AML-193 (cell line): ENCODE measurements at regions not wholly inside any gene's neighbourhood (a gene's known extent, or its start where the extent isn't known, plus 50 kb on each side); places are given as distances from the start of the nearest gene placed in this dataset.

Experiments used
- DNase-seq, 2 experiments: peaks; one replicate each; lab custom pipeline; 2025; lab: John Stamatoyannopoulos, UW

DNA sequence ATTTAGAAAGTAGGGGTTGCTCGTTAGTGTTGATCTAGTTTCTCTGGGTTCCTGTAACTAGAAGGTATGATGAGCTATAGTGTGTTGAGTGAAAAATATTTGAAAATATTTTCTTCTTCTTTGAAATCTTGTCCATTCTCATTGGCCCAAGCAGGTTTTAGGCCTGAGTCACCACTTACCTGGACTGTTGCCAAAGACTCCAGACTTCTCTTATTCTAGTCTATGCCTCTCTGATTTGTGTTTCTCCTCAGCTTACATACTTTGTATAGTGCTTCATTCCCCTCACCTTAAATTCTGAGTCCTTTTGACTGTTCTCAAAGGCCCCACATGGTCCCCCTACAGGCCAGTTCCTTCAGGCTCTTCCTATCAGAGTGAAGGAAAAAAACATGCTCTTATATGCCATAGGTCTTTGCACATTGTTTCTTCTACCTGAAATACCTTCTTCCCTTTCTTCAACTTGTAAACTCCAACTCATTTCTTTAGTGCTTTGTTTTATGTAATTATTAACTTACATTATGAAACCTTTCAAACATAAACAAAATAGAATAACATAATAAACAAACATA lies 258.2 kb downstream of the PPP1R2C start:
- DNase-seq = no peak

DNA sequence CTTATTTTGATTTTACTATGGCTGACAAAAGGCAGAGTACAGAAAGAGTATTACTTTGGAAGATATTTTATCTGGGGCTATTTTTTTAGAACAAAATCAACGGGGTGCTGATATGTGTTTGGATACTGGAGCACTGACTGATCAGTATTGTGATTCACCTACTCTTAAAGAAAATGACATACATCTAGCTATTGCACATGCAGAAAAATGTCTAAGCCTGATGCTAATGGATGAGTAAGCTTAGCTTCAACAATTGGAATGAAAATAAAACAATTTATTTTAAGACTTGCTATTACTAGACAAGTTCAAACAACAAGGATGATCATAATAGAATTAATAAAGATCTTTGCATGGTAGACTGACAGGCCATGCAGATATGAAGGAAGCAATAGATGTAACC lies 262.0 kb downstream of the PPP1R2C start:
- no peak for DNase-seq

DNA sequence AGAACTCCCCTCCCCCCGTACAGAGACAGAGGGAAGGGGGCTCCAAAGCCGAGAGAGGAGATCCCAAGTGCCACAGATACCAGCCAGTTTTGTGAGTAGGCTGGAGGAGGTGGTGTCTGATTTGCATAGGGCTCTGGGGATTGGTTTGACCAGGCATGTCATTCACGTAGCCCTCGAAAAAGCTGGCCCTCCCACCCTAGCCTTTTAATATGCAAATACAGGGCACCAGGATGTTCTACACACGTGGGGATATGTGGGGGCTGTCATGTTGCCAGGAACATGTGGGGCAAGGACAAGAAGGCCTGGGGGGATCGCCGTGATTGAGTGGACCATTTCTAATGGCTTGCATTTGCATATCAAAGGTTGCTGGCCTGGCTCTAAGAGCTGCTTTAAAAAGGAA lies 272.9 kb downstream of the PPP1R2C start:
- no peak for DNase-seq

DNA sequence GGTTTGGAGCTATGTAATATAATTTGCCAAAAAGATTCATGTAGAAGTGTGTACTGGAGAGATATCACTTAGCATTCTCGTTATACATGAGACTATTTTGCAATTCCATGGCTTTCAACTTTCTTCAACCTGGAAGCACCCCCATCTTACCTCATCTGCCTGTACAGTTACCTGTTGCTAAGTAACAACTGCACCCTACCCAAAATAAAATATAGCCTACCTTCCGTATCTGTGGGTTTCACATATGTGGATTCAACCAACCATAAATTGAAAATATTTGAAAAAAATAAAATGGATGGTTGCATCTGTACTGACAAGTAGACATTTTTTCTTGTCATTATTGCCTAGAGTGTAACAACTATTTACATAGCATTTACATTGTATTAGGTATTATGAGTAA lies 278.3 kb downstream of the PPP1R2C start:
- no peak for DNase-seq

DNA sequence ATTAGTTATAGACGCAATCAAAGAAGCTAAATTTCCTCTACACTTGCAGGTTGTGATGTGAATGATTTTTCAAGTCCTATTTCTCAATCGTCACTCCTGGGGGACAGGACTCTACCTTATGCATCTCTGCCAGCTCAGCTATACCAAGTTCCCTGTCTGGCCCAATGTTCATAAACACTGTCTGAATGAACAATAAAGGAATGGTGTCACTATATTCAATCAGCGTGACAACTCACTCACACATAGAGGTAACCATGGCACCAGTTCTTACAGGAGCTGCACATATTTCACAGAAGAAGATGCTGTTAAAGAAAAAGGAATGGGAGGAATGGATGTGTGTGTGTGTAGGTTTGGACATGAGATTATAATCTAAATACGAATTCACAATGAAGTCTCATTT lies 280.6 kb downstream of the PPP1R2C start:
- no peak for DNase-seq

DNA sequence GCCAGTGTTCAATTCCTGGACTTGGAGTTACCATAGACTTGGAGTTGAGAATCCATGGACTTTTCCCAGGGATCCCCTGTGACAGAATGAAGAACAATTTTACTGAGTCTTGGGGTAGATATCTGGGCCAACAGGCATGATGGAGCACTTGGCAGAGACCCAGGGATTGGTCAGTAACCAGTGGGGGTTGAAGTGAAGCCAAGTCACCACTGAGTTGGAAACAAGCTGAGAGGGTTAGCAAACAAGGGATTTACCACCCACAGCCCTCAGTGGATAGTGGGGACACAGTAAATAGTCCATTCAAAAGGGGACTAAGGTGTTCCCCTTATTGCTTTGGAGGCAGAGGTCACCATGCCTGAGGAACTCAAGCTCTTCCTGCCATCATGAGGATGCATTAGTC lies 281.7 kb downstream of the PPP1R2C start:
- DNase-seq = no peak

DNA sequence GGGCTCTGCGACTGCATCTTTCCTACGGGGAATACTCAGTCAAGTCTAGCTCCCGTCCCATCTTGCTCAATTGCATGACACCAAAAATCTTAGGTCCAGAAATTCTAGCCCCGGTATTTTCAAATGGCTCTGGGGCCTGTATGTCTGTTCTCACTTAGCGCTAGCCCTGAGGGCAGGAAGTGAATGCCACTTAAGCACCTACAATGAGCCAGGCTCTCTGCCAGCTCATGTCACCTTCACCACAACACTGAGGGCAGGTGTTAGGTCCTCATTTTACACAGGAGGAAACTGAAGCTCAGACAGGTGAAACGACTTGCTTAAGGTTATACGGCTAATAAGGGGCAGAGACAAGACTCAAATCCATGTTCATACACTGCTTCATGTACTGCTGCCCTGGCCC lies 282.8 kb downstream of the PPP1R2C start:
- DNase-seq = no peak

DNA sequence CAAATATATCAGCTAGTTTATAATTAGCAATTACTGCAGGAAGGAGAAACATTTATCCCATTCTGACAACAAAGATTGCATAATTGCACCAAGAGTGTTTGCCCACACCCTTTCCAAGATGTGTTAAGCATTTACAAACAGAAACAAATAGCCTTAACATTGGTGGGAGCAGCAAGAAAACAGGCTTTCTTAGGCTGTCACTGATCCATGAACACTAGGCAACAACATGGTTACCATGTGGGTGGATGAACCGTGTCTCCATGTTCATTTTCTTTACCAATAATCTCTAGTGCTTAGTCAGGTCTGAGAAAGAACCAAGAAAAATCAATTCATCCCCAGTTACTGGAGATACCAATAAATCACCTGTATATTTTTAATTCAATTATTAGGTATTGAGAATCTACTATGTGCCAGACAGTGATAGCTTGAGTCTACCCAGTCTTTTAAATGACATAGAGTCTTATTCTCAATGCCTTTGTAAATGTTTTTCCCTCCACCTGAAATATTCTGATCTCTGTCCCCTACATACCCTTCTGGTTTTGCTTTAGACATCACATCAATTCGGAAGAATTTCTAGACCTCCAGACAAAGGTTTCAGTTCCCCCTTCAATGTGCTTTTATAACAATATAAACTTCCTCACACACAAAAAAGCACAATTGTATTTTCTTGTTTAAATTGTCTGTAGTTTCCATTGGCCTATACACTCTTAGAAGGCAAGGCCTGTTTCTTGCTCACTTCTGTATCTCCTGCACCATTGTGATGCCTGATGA lies 286.6 kb downstream of the PPP1R2C start:
- no peak for DNase-seq

DNA sequence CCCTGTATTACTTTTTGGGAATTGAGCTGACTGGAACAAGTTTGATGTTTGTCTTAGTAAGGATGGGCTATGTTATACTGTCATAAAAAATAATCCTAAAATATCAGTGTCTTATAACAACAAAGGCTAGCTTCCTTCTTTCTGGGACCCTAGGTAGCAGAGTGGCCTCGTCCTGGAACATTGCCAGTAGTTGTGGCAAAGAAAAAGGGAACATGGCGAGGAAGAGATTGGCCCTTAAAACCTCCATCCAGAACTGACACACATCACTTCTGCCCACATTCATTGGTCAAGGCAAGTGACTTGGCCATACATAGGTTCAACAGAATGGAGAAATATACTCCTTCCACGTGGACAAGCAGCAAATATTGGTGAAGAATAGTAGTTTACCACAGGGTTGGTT lies 287.9 kb downstream of the PPP1R2C start:
- DNase-seq = no peak

DNA sequence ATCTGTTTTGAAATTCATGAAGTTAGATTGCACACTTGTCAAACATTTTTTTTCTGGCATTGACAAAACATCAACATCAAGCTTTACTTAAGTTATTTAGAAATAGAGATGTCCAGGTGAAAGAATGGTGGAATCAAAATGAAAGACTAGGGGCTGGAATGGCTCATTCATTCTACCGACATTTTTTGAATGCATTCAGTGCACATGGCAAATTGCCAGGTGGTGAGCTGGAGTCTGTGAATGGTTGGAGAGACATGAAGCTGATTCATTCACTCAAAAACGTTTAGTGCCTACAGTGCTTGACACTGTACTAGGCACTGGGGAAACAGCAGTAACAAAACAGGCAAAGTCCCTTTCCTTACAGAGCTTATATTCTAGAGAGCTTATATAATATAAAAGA lies 292.4 kb downstream of the PPP1R2C start:
- DNase-seq = no peak

DNA sequence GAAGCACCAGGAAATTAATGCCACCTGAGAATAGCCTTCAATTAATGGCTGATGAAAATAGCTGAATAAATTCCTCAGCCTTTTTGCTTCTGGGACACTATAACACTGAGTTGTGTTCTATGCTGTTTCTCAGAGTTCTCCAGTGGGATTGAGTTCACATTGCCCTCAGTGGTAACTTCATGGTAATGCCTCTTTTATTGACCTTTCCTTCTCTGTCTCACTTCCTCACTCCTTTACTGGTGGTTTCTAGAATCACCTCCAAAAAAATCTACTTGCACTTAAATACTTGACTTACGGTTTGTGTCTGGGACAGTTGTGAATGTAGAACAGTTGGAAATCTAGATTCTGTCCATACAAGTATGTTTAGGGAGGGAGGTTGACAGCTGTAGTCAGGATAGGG lies 293.7 kb downstream of the PPP1R2C start:
- no peak for DNase-seq

DNA sequence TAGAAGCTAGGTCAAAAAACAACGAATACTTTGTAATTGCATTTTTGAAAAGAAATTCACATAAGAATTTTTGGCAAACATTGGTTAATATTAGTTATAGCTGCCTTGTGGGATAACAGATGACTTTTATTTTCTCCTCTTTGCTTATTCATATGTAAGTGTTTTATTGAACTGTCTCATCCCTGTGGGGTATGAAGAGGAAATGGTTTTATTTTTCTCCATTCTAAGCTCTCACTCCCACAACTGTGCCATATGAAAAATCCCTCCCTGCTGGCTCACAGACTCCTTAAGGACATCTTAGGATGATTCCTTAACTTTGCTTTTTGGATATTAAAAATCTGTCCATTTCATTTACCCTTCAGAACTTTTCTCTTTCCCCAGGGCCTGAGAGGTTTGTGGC lies 300.6 kb downstream of the PPP1R2C start:
- DNase-seq = no peak

DNA sequence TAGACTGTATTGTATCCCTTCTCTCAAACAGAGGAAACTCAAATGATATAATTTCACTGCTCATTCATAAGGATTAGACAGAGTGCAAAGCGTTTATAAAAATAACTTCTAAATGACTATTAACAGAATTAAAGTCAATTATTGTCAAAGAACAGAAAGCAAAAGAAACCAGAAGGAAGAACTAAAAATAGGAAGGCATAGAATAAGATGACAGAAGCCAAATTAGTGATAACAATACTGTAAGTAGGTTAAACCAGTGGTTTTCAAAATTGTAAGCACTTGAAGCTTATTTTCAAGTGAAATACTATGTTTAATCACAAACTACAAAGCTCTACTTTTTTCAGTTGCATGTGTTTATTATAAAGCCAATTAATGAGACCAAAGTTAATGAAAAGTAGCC lies 305.2 kb downstream of the PPP1R2C start:
- DNase-seq = no peak

DNA sequence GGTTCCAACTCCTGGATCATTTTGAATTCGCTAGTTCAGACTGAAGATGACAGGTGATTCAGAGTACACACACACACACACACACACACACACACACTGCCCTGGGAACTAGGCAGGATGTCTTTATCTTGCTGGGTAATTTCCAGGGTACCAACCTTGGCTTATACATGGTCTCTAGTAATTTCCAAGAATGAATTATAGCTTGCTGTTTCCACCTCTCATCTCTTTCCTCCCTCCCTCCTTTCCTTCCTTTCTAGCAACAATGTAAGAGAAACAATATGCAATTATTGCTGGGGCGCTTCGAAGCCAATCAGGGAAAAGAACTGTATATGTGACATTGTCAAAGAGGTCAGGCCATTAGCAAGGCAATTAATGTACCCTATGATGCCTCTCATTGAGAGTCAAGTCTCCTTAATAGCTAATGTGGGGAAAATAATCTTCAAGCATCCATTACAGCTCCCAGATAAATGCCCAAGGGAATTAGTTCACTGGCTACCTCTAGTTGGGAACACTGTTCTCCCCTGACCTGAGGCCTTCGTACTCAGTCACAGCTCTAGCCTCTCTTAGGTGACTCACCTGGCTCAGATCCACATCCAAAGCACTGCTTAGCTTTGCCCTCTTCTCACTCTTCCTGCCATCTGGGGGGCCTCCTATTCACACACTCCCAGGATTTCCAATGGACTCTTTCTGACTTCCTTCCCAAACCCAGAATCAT lies 311.5 kb downstream of the PPP1R2C start:
- DNase-seq = no peak

DNA sequence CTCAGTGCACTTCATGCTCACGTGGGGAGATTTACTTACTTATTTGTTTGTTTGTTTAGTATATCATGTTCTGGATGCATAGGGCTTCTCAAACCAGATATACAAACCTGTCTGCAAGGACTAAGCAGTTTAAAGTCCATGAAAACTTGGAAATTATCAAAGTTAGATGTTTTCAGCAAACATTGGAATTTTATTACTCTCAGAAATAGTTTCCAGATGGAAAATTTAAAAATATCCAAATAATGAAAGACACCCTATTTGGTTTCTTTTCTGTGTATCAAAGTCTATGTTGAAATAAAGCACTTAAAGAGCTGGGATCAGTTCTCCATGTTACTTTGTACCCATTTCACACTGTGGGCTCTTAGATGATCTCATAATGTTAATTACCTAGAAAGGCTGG lies 312.1 kb downstream of the PPP1R2C start:
- DNase-seq = no peak

DNA sequence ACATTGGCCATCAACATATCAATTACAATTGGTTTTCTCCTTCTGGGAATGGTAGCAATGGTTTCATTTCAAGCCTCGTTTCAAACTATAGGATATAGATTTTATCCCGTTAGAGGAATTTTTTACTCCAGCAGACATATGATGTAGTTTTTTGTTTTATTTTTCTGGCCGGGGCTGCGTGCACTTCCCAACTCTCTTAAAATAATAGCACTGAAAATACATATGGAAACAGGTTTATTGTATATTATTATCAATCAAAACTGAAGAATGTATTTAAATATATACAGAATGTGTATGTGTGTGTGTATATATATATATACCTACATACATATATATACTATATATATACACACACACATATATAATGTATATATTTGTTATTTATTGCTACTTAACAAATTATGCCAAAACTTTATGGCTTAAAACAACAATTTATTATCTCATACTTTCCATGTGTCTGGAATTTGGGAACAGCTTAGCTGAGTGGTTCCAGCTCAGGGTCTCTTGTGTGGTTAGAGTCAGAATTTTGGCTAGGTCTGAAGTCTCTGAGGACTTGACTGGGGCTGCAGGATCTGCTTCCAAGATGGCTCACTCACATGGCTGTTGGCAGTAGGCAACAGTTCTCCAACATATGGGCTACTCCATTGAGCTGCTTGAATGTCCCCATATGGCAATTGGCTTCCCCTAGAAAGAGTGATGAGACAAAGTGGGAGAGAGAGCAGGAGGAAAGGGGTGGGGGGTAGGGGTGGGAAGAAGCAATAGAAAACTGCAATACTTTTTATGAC lies 314.1 kb downstream of the PPP1R2C start:
- DNase-seq = no peak

DNA sequence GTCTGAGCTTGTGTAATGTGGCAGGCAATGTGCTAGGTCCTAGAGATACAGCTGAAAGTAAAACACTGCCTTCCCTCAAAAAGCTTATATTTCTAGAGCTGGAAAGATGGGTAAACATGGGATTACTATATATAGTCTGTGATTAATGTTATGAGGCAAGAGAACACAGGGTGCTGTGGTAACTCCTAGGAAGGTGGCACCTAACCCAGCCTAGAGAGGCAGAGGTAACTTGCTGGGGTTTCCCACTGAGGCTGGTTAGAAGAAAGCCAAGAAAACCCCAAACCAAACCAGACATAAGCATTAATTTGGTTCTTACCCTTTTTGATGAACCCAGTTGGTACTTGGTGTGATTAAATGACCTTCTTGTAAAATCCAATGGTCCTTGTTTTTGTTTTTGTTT lies 315.0 kb downstream of the PPP1R2C start:
- no peak for DNase-seq

DNA sequence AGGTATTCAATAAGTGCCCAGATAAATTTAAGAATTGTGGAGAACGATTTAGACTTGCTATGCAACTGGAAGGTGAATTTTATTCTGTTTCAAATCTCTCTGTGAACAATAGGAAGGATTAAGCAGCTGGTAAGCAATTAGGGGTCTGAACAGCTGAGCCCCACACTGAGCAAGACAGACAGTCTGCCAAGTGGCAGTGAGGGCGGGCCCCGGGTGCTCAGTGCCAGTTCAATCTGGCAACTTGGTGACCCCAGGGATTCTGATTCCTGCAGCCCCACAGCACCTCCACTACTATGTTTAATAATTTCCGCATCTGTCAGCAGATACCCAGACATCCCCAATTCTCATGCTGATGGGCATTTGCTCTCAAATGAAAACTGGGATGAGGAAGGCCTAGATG lies 317.3 kb downstream of the PPP1R2C start:
- DNase-seq = no peak

DNA sequence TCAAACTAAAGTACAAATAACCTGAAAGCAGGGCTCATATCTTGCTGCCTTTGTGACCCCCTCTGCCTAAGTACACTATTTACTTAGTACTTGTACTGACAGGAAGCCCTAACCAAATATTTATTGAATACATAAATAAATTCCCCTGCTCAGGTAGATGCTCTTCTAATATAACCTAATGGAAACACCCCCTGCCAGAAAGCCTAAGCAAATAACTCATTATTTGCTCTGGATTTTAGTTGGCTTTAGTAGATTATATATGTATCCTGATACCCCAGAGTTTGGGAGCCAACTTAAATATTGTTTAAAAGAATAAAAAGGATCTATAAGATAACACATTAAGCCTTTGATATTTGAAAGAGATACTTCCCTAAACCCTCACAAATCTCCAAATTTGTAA lies 318.2 kb downstream of the PPP1R2C start:
- DNase-seq = no peak

DNA sequence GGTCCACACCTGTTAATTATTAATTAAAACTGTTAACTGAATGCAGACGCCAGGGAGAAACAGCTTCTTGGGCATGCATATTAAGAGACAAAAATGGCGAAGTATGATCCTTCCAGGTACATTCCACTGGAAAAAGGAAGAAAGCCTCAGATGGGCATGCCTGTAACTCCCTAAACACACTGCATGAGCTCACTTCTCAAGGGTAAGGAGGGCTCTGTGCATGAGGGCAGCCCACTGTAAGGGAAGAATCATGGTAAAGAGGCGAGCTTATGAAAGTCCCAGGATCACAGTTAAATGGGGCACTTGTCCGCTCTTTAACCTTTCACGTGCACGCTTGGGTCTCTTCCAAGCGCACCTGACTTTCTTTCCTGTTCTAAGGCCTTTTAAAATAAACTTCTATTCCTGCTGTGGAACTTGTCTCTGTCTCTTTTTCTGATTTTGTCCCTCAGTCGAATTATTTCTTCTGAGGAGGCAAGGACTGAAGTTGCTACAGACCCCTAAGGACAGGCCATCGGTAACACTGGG lies 321.7 kb downstream of the PPP1R2C start:
- no peak for DNase-seq

DNA sequence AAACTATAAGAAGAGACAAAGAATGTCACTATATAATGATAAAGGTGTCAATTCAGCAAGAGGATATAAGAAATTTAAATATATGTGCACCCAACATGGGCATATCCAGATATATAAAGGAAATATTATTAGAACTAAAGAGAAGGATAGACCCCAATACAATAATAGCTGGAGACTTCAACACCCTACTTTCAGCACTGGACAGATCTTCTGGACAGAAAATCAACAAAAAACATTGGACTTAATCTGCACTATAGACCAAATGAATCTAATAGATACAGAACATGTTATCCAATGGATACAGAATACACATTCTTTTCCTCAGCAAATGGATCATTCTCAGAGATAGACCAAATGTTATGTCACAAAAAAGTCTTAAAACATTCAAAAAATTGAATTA lies 327.7 kb downstream of the PPP1R2C start:
- no peak for DNase-seq

DNA sequence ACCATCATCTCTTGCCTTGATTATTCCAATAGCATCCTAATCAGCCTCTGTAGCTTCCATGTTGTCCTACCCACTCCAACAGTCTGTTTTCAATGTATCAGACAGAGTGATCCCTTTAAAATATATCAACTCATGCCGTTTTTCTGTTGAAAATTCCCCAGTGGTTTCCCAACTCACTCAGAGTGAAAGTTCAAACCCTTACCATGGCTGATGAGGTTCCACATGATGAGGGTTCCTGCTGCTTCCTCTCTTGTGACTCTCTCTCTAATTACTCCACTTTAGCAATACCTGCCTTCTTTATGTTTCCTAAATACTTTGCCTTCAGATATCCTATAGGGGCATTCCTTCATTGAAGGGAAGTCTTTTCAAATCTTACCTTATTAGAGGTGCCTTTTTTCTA lies 334.7 kb downstream of the PPP1R2C start:
- DNase-seq = no peak
